ENCODE measurements at regions not wholly inside any gene's neighbourhood (a gene's known extent, or its start where the extent isn't known, plus 50 kb on each side); places are given as distances from the start of the nearest gene placed in this dataset.

DNA sequence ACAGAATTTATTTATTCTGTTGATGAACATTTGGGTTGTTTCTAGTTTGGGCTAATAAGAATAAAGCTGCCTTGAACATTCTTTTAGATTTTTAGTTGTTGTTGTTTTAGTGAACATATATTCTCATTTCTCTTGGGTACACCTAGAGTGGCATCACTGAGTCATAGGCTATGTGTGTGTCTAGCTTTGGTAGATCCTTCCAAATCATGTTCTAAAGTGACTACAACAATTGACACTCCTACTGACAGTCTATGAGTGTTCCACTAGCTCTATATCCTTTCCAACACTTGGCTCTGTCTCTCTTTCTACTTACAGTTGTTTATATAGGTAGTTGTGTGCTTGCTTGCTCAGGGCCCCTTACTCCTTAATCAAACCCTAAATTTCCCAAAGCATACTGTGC lies 346.0 kb upstream of the NCAM1 start:
- DNase-seq: no peak
- intact Hi-C loops (cut with DNase I; ENCODE audit: low total_unique reads): no loop called here
- Histone ChIP-seq H3K4me3 (no peak overlapping the region), H3K36me3 (ENCODE audit: low read depth, missing control alignments) (no peaks in the 10 kb centered on the region), H3K27ac (no peak overlapping the region), H3K27me3 (no peaks in the 10 kb centered on the region), H3K4me1 (no peaks in the 10 kb centered on the region), H3K9me3 (no peaks in the 10 kb centered on the region)
- TF ChIP-seq POLR2A (IDR thresholded peaks at IDR 0.05) (no peak), CTCF (IDR thresholded peaks at IDR 0.05) (no peak)

DNA sequence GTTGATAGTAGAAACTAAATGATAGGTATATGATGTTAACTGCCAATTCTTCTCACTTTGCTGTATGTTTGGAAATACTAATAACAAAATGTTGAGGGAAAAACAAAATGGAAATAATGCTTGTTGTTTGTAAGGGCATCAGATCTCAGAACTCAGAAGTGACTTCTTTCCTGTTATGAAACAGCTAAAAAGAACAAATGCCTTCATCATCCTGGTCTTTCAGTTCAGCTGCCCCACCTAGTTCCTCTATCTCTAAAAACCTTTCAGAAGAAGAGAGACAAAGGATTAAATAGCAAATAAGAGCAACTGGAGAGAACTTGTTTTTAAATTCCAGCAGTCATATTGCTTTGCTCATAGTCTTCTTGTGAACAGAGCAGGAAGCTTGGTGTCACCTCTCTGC lies 345.3 kb upstream of the NCAM1 start:
- no peaks in the 10 kb centered on the region for H3K27me3 ChIP-seq
- no peaks in the 10 kb centered on the region for H3K36me3 ChIP-seq (ENCODE audit: low read depth, missing control alignments)
- DNase-seq: no peak
- intact Hi-C loops (cut with DNase I; ENCODE audit: low total_unique reads): no loop called here
- H3K9me3 ChIP-seq: no peaks in the 10 kb centered on the region
- no peak overlapping the region for H3K4me3 ChIP-seq
- H3K4me1 ChIP-seq: no peaks in the 10 kb centered on the region
- TF ChIP-seq CTCF (IDR thresholded peaks at IDR 0.05): no peak
- TF ChIP-seq POLR2A (IDR thresholded peaks at IDR 0.05): no peak
- H3K27ac ChIP-seq: no peak overlapping the region

DNA sequence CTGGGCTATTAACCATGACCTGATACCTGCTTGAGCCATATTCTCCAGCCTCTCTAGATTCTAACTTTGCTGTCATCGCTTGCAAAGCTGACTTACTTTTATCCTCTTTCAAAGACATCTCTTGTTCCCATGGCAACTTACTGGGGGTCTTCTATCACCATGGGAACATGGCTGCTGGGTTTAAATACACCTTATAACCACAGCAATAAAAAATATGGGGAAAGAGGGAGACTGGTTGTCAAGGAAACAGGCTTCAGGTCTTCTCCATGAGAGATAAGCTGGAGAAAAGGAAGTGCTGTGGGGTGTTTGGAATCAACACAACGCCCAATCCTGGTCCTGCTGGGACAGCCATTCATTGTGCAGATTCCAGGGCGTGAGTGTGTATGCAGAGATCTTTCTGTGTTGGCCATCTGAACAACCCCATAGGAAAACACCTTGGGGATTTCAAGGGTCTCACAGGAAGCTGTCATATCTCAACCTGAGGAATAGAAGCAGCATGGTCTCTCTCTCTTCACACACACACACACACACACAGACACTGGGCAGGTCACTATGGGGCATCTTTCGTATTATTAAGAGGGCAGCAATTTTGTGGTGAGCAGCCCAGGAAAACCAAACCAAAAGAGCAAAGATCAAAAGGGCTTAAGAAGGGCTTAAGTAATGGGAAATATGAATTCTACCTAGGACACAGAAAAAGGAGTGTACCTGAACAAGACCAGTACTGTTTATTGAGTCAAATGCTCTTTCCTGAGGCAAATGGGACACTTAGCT lies 344.7 kb upstream of the NCAM1 start:
- 87 to 90% methylated on average over 4 of the region's 4 CpGs for WGBS, 2 donors
- H3K4me1 ChIP-seq: no peaks in the 10 kb centered on the region
- H3K4me3 ChIP-seq: no peak overlapping the region
- no peak for TF ChIP-seq CTCF (IDR thresholded peaks at IDR 0.05)
- no peak for TF ChIP-seq POLR2A (IDR thresholded peaks at IDR 0.05)
- H3K27me3 ChIP-seq: no peaks in the 10 kb centered on the region
- no peak overlapping the region for H3K27ac ChIP-seq
- intact Hi-C loops (cut with DNase I; ENCODE audit: low total_unique reads): no loop called here
- no peaks in the 10 kb centered on the region for H3K36me3 ChIP-seq (ENCODE audit: low read depth, missing control alignments)
- no peaks in the 10 kb centered on the region for H3K9me3 ChIP-seq
- no peak for DNase-seq

DNA sequence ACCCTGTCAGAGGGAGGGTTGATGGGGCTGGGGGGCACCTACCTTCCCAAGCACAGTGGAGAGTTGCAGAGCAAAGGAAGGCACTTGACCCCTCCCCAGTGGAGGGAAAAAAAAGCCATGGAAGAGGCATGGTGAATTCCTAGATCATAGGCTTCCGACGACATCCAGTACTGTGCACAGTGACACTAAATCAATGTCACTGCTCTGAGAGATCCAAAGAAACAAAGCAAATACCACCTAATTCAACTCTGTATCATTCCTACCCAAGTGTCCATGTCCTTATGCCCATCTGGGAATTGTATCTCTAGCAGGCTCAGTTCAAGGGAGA lies 344.2 kb upstream of the NCAM1 start:
- Histone ChIP-seq H3K27ac (no peak overlapping the region), H3K27me3 (no peaks in the 10 kb centered on the region), H3K4me3 (no peak overlapping the region), H3K9me3 (no peaks in the 10 kb centered on the region), H3K4me1 (no peaks in the 10 kb centered on the region), H3K36me3 (ENCODE audit: low read depth, missing control alignments) (no peaks in the 10 kb centered on the region)
- no peak for TF ChIP-seq POLR2A (IDR thresholded peaks at IDR 0.05)
- no peak for TF ChIP-seq CTCF (IDR thresholded peaks at IDR 0.05)
- intact Hi-C loops (cut with DNase I; ENCODE audit: low total_unique reads): no loop called here
- 95 to 97% methylated on average over 2 of the region's 2 CpGs for whole genome bisulfite sequencing, 2 donors
- no peak for DNase-seq

Measured in testis (tissue), 2 donors.